HEK293T (cell line): ENCODE measurements at regions not wholly inside any gene's neighbourhood (a gene's known extent, or its start where the extent isn't known, plus 50 kb on each side); places are given as distances from the start of the nearest gene placed in this dataset.

ENCODE experiments used
- BHLHE40 ChIP-seq: fragments of 450-650 bp; IDR thresholded peaks from 2 replicates; pipeline ENCODE4 v1.6.1; 2016; ENCODE audit warnings: mild to moderate bottlenecking, moderate library complexity, borderline replicate concordance
- FOXK2 ChIP-seq: fragments of 450-650 bp; IDR thresholded peaks from 2 replicates; pipeline ENCODE4 v1.6.1; 2016; ENCODE audit warnings: mild to moderate bottlenecking
- SP1 ChIP-seq: fragments of 450-650 bp; IDR thresholded peaks from 2 replicates; pipeline ENCODE4 v1.6.1; 2017
- SUZ12 ChIP-seq: fragments of 450-650 bp; IDR thresholded peaks from 2 replicates; pipeline ENCODE4 v1.6.1; 2016; ENCODE audit warnings: mild to moderate bottlenecking

DNA sequence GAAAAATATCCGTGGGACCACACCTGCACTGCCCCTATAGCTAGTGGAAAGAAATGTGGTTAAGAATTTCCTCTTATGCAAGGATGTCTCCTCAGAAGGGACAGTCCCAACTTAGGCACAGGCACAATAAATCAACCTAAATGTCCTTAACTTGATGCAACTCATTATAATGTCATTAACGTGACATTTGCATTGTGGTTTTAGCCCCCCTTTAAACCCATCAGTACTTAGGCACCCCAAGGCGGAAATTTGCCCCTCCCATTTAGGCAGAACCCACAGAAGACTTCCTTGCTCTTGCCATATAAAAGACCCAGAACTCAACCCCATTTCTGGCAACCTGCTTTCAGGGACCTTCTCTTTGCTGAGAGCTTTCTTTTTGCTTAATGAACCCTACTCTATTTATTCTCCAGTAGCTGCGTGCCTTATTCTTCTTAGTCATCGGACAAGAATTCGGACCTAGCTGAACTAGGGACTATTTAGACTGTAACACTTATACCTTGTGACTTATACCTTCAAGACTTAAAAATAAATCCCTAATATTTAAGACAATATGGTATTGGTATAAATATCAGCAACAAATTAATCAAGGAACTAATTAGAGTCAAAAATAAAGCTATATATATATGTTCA is 1281.6 kb upstream of the TMEFF2 start:
- TF ChIP-seq SUZ12 (no peak), FOXK2 (no peak), BHLHE40 (no peak), SP1 (no peak)
